HG02678 (cell line): ENCODE measurements at regions not wholly inside any gene's neighbourhood (a gene's known extent, or its start where the extent isn't known, plus 50 kb on each side); places are given as distances from the start of the nearest gene placed in this dataset.

Experiments used
- ATAC-seq: cut with Tn5 transposase; IDR thresholded peaks from one replicate; pipeline ENCODE4 v1.9.1; 2021; ENCODE audit warnings: mild to moderate bottlenecking, moderate library complexity; ENCODE audit not compliant: unreplicated experiment

GRCh38 chr10:53749439-53749838 is 976.9 kb upstream of the MBL2 start:
- no peak for ATAC-seq

- no peak for ATAC-seq
These were observed 975.7 kb upstream of the MBL2 start for GRCh38 chr10:53748319-53748718.

- ATAC-seq = no peak
These were observed 972.2 kb upstream of the MBL2 start for GRCh38 chr10:53744746-53745145.

GRCh38 chr10:53744176-53744575 is 971.6 kb upstream of the MBL2 start:
- ATAC-seq = no peak

GRCh38 chr10:53737132-53737531 is 964.5 kb upstream of the MBL2 start:
- no peak for ATAC-seq

GRCh38 chr10:53726921-53727320 is 954.3 kb upstream of the MBL2 start:
- no peak for ATAC-seq

GRCh38 chr10:53724581-53724980 is 952.0 kb upstream of the MBL2 start:
- ATAC-seq = no peak

GRCh38 chr10:53719658-53720057 is 947.1 kb upstream of the MBL2 start:
- no peak for ATAC-seq

- ATAC-seq = no peak
These were observed 943.6 kb upstream of the MBL2 start for GRCh38 chr10:53716156-53716555.

GRCh38 chr10:53713431-53713830 is 940.8 kb upstream of the MBL2 start:
- no peak for ATAC-seq

- ATAC-seq = no peak
These were observed 929.9 kb upstream of the MBL2 start for GRCh38 chr10:53702489-53702888.

GRCh38 chr10:53701213-53701612 is 928.6 kb upstream of the MBL2 start:
- no peak for ATAC-seq

- ATAC-seq = no peak
These were observed 927.7 kb upstream of the MBL2 start for GRCh38 chr10:53700278-53700677.

GRCh38 chr10:53699684-53700083 is 927.1 kb upstream of the MBL2 start:
- no peak for ATAC-seq

GRCh38 chr10:53699231-53699630 is 926.6 kb upstream of the MBL2 start:
- no peak for ATAC-seq

GRCh38 chr10:53697038-53697437 is 924.5 kb upstream of the MBL2 start:
- ATAC-seq = no peak

- ATAC-seq = no peak
These were observed 918.1 kb upstream of the MBL2 start for GRCh38 chr10:53690524-53691240.

GRCh38 chr10:53687800-53688199 is 915.2 kb upstream of the MBL2 start:
- no peak for ATAC-seq

GRCh38 chr10:53682885-53683284 is 910.3 kb upstream of the MBL2 start:
- no peak for ATAC-seq

GRCh38 chr10:53682458-53682857 is 909.9 kb upstream of the MBL2 start:
- ATAC-seq = no peak

GRCh38 chr10:53679666-53680065 is 907.1 kb upstream of the MBL2 start:
- no peak for ATAC-seq

GRCh38 chr10:53675177-53675576 is 902.6 kb upstream of the MBL2 start:
- ATAC-seq = no peak

- no peak for ATAC-seq
These were observed 894.5 kb upstream of the MBL2 start for GRCh38 chr10:53667063-53667462.
